ENCODE measurements at regions not wholly inside any gene's neighbourhood (a gene's known extent, or its start where the extent isn't known, plus 50 kb on each side); places are given as distances from the start of the nearest gene placed in this dataset.

DNA sequence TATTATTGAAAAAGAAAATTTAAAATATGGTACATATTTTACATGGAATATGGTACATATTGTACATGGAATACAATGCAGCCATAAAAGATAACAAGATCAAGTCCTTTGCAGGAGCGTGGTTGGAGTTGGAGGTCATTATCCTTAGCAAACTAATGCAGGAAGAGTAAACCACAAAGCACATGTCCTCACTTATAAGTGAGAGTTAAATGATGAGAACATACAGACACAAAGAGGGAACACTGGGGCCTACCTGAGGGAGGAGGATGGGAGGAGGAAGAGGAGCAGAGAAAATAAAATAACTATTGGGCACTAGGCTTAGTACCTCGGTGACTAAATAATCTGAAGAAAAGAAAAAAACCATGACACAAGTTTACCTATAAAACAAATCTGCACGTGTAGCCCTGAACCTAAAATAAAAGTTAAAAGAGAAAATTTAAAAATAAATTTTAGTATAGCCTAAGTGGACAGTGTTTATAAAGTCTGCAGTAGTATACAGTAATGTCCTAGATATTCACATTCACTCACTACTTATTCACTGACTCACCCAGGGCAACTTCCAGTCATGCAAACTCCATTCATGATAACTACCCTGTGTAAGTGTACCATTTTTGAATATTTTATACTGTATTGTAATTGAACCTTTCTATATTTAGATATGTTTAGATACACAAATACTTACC lies 204.4 kb downstream of the FAM76B start:
- TF ChIP-seq, protein P1, sequence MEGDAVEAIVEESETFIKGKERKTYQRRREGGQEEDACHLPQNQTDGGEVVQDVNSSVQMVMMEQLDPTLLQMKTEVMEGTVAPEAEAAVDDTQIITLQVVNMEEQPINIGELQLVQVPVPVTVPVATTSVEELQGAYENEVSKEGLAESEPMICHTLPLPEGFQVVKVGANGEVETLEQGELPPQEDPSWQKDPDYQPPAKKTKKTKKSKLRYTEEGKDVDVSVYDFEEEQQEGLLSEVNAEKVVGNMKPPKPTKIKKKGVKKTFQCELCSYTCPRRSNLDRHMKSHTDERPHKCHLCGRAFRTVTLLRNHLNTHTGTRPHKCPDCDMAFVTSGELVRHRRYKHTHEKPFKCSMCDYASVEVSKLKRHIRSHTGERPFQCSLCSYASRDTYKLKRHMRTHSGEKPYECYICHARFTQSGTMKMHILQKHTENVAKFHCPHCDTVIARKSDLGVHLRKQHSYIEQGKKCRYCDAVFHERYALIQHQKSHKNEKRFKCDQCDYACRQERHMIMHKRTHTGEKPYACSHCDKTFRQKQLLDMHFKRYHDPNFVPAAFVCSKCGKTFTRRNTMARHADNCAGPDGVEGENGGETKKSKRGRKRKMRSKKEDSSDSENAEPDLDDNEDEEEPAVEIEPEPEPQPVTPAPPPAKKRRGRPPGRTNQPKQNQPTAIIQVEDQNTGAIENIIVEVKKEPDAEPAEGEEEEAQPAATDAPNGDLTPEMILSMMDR (IDR thresholded peaks at IDR 0.05): no peak
- TF ChIP-seq POLR2A (IDR thresholded peaks at IDR 0.05) (no peak), POLR2AphosphoS5 (IDR thresholded peaks at IDR 0.05) (no peak)
